ENCODE measurements at regions not wholly inside any gene's neighbourhood (a gene's known extent, or its start where the extent isn't known, plus 50 kb on each side); places are given as distances from the start of the nearest gene placed in this dataset.

DNA sequence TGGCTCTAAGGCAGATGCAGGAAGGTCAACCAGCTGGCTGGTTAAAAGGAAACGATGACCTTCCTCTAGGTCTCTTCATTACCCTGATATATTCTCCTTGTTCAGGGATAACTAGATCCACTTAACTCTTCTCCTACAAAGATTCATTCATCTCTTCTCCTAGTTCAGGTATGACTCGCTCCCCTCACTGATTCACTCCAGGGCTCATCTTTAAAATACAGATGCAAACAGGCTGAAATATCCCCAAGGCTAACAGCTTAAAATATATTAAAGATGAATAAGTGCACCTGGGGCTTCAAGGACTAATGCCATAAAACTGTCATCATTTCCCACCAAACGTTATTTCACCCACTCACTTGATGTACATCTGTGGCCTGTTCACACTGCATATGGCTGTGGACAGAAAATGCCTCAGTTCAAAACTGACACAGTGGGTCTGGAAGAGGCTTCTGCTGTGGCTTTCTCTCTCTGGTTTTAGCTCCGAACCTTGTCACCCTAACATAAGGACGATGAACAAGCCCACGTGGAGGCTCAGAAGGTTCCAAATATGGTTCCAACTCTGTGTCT lies 366.9 kb downstream of the DEPDC1B start:
- H3K9me3 Mint-ChIP-seq, result no peaks in the 10 kb centered on the region
- no peak overlapping the region for H4K5ac ChIP-seq (ENCODE audit: insufficient read length, low read depth, low read length)
- no peaks in the 10 kb centered on the region for H3K23me2 ChIP-seq (ENCODE audit: insufficient read length, low read depth, low read length, poor library complexity, severe bottlenecking)
- no peaks in the 10 kb centered on the region for H3K9me3 ChIP-seq (ENCODE audit: control insufficient read depth, low read depth, low read length)
- no peak overlapping the region for H3K56ac ChIP-seq (ENCODE audit: insufficient read length, low read depth, low read length)
- no peak overlapping the region for H3K27ac ChIP-seq (ENCODE audit: insufficient read length, low read depth, low read length)
- no peak overlapping the region for H3K27ac Mint-ChIP-seq
- H3K4me1 Mint-ChIP-seq, result peaks cover 4 to 9% of the 10 kb centered on the region in 2 experiments
- H3K4me2 ChIP-seq (ENCODE audit: insufficient read depth, insufficient read length, low read length), result no peak overlapping the region
- no peak for DNase-seq
- no peak overlapping the region for H2BK12ac ChIP-seq (ENCODE audit: insufficient read length, low read depth, low read length)
- no peaks in the 10 kb centered on the region for H3K4me1 ChIP-seq (ENCODE audit: insufficient read depth, low read length)
- H3K18ac ChIP-seq (ENCODE audit: insufficient read length, low read depth, low read length), result no peak overlapping the region
- H3K9ac ChIP-seq (ENCODE audit: extremely low read depth, insufficient read length, low read length), result no peak overlapping the region
- no peaks in the 10 kb centered on the region for H3K79me1 ChIP-seq (ENCODE audit: insufficient read depth, low read depth, low read length, poor library complexity, severe bottlenecking)
- no CpG with 5 or more reads among the region's 6 CpGs for WGBS (ENCODE audit: extremely low coverage, insufficient read length, low lambda C conversion rate)
- no peaks in the 10 kb centered on the region for H4K20me1 ChIP-seq (ENCODE audit: control insufficient read depth, insufficient read depth, insufficient read length)
- H3K4me3 Mint-ChIP-seq, result no peak overlapping the region
- H3K4ac ChIP-seq (ENCODE audit: low read depth, low read length), result no peak overlapping the region
- no peak overlapping the region for H2BK20ac ChIP-seq (ENCODE audit: low read depth, low read length, poor library complexity, severe bottlenecking)
- no peak overlapping the region for H4K91ac ChIP-seq (ENCODE audit: insufficient read length, low read depth, low read length)
- no peak overlapping the region for H3K14ac ChIP-seq (ENCODE audit: insufficient read depth, low read length)
- no peaks in the 10 kb centered on the region for H3K27me3 ChIP-seq (ENCODE audit: insufficient read depth, low read length)
- no peak overlapping the region for H2AK5ac ChIP-seq (ENCODE audit: insufficient read length, low read length)
- H3K36me3 Mint-ChIP-seq (ENCODE audit: insufficient read depth in 1 of 3, low read depth in 3 of 3), result no peaks in the 10 kb centered on the region
- H3K23ac ChIP-seq (ENCODE audit: insufficient read length, low read depth, low read length), result no peak overlapping the region
- no peaks in the 10 kb centered on the region for H3K79me2 ChIP-seq (ENCODE audit: insufficient read depth, low read length)
- no peak overlapping the region for H2BK120ac ChIP-seq (ENCODE audit: low read depth, low read length, poor library complexity, severe bottlenecking)
- H4K8ac ChIP-seq (replicated peaks; ENCODE audit: insufficient read length, low read depth, low read length), result no peak overlapping the region
- TF ChIP-seq, protein P1, sequence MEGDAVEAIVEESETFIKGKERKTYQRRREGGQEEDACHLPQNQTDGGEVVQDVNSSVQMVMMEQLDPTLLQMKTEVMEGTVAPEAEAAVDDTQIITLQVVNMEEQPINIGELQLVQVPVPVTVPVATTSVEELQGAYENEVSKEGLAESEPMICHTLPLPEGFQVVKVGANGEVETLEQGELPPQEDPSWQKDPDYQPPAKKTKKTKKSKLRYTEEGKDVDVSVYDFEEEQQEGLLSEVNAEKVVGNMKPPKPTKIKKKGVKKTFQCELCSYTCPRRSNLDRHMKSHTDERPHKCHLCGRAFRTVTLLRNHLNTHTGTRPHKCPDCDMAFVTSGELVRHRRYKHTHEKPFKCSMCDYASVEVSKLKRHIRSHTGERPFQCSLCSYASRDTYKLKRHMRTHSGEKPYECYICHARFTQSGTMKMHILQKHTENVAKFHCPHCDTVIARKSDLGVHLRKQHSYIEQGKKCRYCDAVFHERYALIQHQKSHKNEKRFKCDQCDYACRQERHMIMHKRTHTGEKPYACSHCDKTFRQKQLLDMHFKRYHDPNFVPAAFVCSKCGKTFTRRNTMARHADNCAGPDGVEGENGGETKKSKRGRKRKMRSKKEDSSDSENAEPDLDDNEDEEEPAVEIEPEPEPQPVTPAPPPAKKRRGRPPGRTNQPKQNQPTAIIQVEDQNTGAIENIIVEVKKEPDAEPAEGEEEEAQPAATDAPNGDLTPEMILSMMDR (conservative IDR thresholded peaks at IDR 0.05), result no peak
- no peak overlapping the region for H2AFZ ChIP-seq (ENCODE audit: low read length)
- H3T11ph ChIP-seq (ENCODE audit: low read length), result no peak overlapping the region
- H2BK5ac ChIP-seq (ENCODE audit: insufficient read length, low read length), result no peak overlapping the region
- no peaks in the 10 kb centered on the region for H3K27me3 Mint-ChIP-seq (ENCODE audit: low read depth)
- H2BK15ac ChIP-seq (ENCODE audit: low read depth, low read length), result no peak overlapping the region

Measured in H9 (cell line).